GM12864 (cell line): ENCODE measurements at regions not wholly inside any gene's neighbourhood (a gene's known extent, or its start where the extent isn't known, plus 50 kb on each side); places are given as distances from the start of the nearest gene placed in this dataset.

Source experiments
- DNase-seq: peaks from one replicate; pipeline ENCODE4 v3.0.0-alpha.2; 2011; ENCODE audit warnings: low read depth
- H3K4me3 ChIP-seq: 2 replicates; pipeline ENCODE4 v1.5.1; 2011; ENCODE audit warnings: mild to moderate bottlenecking, low read depth, low read length, control low read depth
- TF ChIP-seq, protein P1 (sequence below): IDR thresholded peaks from 2 replicates; pipeline ENCODE4 v1.5.1; 2011; ENCODE audit warnings: low read depth, mild to moderate bottlenecking, moderate library complexity, low read length, control low read depth, inconsistent platforms; ENCODE audit errors: missing control alignments

DNA sequence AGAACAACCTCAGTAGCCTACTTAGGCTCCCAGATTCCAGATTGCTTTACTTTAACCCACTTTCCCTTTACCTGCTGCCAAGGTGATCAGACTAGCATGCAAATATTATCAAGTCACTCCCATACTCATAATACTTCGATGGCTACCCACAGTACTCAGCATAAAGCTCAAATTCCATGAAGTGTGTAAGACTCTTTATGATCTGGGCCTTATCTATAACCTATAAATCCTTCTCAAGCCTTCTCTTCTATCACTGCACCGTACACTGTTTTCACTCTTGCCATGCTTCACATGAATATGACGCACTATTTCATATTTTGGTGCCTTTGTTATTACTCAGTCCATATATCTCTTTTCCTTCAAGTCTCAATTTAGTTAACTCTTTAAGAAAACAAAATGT lies 135.2 kb upstream of the TARS1 start:
- TF ChIP-seq, protein P1, sequence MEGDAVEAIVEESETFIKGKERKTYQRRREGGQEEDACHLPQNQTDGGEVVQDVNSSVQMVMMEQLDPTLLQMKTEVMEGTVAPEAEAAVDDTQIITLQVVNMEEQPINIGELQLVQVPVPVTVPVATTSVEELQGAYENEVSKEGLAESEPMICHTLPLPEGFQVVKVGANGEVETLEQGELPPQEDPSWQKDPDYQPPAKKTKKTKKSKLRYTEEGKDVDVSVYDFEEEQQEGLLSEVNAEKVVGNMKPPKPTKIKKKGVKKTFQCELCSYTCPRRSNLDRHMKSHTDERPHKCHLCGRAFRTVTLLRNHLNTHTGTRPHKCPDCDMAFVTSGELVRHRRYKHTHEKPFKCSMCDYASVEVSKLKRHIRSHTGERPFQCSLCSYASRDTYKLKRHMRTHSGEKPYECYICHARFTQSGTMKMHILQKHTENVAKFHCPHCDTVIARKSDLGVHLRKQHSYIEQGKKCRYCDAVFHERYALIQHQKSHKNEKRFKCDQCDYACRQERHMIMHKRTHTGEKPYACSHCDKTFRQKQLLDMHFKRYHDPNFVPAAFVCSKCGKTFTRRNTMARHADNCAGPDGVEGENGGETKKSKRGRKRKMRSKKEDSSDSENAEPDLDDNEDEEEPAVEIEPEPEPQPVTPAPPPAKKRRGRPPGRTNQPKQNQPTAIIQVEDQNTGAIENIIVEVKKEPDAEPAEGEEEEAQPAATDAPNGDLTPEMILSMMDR: no peak
- no peak overlapping the region for H3K4me3 ChIP-seq
- DNase-seq: no peak

DNA sequence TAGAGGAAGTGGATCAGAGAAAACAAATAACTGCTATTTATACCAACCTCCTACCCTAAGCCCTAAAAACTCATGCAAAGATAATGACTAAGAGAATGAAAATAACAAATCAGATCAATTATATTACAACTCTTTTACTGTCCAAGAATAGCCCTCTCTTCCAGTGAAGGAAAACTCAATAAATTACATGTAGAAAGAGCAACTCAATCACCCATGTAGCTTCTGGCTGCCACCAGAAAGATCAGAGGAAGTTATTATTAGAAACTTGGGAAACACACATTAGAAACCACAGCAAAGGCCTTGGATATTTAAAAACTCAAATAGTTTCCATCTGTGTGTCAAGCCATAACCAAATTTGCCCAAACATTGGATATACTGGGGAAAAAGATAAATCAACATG lies 134.0 kb upstream of the TARS1 start:
- DNase-seq: no peak

DNA sequence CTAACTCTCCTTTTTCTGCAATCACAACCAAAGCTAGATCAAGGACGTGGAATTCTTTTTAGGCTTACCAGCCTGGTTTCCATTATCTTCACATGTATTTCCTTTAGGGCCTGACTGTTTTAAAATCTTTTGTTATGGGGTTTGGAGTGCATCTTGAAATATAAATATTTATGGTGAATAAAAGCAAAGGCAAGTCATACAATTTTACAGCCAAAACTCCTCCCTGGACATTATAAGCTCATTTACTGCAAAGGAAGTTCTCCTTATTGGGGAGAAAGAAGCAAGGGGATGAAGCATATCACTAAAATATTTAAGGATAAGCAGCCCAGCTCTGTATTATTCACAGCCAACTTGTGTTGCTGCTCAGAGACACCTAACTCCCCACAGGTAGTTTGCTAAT lies 132.2 kb upstream of the TARS1 start:
- no peak overlapping the region for H3K4me3 ChIP-seq
- no peak for DNase-seq
- TF ChIP-seq, protein P1: no peak

More for the DNA sequence above, 134.0 kb upstream of the TARS1 start:
- no peak overlapping the region for H3K4me3 ChIP-seq
- TF ChIP-seq, protein P1: no peak

DNA sequence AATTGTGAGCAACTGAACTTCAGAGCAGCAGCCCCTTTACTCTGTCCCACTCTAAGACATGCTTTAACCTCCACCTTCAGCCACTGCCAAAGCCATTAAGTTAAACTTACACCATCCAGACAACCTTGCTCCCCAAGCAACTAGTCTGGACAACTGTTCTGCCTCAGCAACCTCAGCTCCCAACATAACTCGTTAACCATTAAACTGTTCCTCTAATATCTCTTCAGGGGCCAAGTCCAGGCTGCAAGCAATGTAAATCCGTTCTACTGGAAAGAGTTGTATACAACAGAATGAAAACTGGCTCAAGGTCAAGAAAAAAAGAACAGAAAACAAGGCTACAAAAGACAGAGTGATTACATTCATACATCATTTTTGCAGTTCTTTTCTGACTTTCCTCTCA lies 131.7 kb upstream of the TARS1 start:
- no peak for DNase-seq
- TF ChIP-seq, protein P1: no peak
- H3K4me3 ChIP-seq: no peak overlapping the region

DNA sequence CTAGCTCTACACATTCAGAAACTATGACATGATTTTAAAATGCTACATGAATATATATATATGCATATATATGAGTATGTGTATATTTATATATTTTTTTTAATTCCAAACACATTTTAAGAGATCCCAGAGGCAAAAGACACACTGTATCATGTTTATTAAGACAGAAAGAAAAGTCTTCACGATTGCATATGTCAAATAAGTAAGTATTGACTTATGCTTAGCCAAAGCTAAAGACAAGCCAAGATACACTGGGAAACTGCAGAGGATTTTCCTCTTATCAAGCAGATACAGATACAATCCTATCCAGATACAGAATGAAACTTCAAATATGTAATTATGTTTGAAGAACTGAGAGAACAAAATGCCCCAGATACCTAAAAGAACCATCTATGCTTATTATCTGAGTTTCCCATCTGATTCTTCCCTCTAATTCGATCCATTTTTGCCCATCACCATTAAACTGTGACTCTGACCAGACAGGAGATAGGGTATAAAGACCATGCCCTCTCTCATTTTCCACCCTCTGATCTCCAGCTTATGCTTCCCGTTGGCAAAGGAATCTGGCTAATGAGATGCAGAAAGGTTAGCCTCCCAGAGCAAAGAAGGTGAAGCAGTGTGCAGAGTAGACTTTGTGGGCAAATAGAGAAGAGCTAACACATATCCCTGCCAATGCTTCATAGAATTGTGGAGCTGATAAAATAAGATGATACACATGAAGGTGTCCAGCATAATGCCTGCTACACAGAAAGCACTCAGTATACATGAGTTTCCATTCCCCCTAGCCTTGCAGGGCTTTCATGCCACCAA lies 131.0 kb upstream of the TARS1 start:
- DNase-seq: no peak
- H3K4me3 ChIP-seq: no peak overlapping the region
- TF ChIP-seq, protein P1: no peak

DNA sequence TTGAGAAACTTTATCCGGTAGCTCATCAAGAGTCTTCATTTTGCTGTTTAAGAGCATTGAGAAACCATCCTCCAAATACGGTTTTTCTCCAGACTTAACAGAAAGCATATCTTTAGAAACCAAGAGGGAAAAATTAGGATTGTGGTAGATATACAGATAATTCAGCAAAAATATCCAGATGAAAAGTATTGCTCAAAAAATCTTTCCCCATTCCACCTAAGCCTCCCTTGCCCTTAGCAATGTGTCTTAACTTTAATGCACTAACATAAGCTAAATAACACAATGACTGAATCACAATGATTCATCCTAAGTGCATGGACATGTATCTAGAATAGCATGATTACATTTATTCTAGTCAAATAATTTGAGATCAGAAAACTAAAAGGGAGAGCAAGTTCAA lies 130.3 kb upstream of the TARS1 start:
- DNase-seq: no peak
- H3K4me3 ChIP-seq: no peak overlapping the region
- TF ChIP-seq, protein P1: no peak

DNA sequence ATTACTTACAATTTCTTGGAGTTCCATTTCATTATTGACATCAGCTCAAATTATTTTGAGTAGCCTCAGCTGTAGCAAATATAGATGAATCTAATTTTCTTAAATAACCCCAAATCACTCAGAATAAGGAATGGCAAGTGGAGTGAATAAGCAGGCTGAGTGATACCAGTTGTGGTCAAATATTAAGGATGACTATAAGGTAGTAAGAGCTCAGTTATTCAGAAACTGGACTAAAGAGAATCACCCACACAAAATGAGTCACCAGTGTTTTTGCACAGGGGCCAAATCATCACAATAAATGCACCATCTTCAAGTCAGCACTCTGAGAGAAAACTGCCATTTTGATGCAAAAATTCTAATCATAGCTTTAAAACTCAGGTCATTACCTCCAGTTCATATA lies 128.9 kb upstream of the TARS1 start:
- no peak overlapping the region for H3K4me3 ChIP-seq
- no peak for DNase-seq
- TF ChIP-seq, protein P1: no peak
